HUES6 (cell line): ENCODE measurements at regions not wholly inside any gene's neighbourhood (a gene's known extent, or its start where the extent isn't known, plus 50 kb on each side); places are given as distances from the start of the nearest gene placed in this dataset.

Experiments
- H3K27ac ChIP-seq: 2 replicates; pipeline ENCODE4 v1.7.0; 2013; ENCODE audit warnings: low read depth, mild to moderate bottlenecking, low read length, inconsistent platforms
- H3K27me3 ChIP-seq: 2 replicates; pipeline ENCODE4 v1.6.1; 2013; ENCODE audit warnings: low read length; ENCODE audit not compliant: control insufficient read depth, insufficient read depth
- H3K36me3 ChIP-seq: 2 replicates; pipeline ENCODE4 v1.6.1; 2013; ENCODE audit warnings: low read length; ENCODE audit not compliant: control insufficient read depth, insufficient read depth
- H3K4me1 ChIP-seq: 2 replicates; pipeline ENCODE4 v1.6.1; 2013; ENCODE audit warnings: low read length; ENCODE audit not compliant: control insufficient read depth, insufficient read depth
- H3K4me3 ChIP-seq: 2 replicates; pipeline ENCODE4 v1.5.1; 2013; ENCODE audit warnings: low read depth, low read length
- H3K9ac ChIP-seq: one replicate; pipeline ENCODE4 v1.6.1; 2013; ENCODE audit warnings: mild to moderate bottlenecking, low read length
- H3K9me3 ChIP-seq: 2 replicates; pipeline ENCODE4 v1.6.1; 2013; ENCODE audit warnings: low read depth, low read length; ENCODE audit not compliant: control insufficient read depth, insufficient read depth

- Histone ChIP-seq H3K36me3 (no peaks in the 10 kb centered on the region), H3K27me3 (no peaks in the 10 kb centered on the region), H3K9me3 (no peaks in the 10 kb centered on the region), H3K4me3 (no peak overlapping the region), H3K9ac (no peak overlapping the region), H3K27ac (no peak overlapping the region), H3K4me1 (no peaks in the 10 kb centered on the region)
Measured at GRCh38 chr4:135744928-135745327, 1543.3 kb upstream of the PABPC4L start.

- Histone ChIP-seq H3K27me3 (no peaks in the 10 kb centered on the region), H3K36me3 (no peaks in the 10 kb centered on the region), H3K9me3 (no peaks in the 10 kb centered on the region), H3K9ac (no peak overlapping the region), H3K4me3 (no peak overlapping the region), H3K27ac (no peak overlapping the region), H3K4me1 (no peaks in the 10 kb centered on the region)
Measured at GRCh38 chr4:135741583-135741982, 1540.0 kb upstream of the PABPC4L start.

- no peaks in the 10 kb centered on the region for H3K36me3 ChIP-seq
- H3K4me1 ChIP-seq, result no peaks in the 10 kb centered on the region
- H3K9ac ChIP-seq, result no peak overlapping the region
- H3K9me3 ChIP-seq, result no peaks in the 10 kb centered on the region
- H3K27me3 ChIP-seq, result no peaks in the 10 kb centered on the region
- no peak overlapping the region for H3K4me3 ChIP-seq
- H3K27ac ChIP-seq, result no peak overlapping the region
Measured at GRCh38 chr4:135739354-135739753, 1537.8 kb upstream of the PABPC4L start.

- H3K27ac ChIP-seq, result no peak overlapping the region
- no peak overlapping the region for H3K9ac ChIP-seq
- H3K36me3 ChIP-seq, result no peaks in the 10 kb centered on the region
- H3K9me3 ChIP-seq, result no peaks in the 10 kb centered on the region
- no peak overlapping the region for H3K4me3 ChIP-seq
- no peaks in the 10 kb centered on the region for H3K4me1 ChIP-seq
- H3K27me3 ChIP-seq, result no peaks in the 10 kb centered on the region
Measured at GRCh38 chr4:135735512-135735911, 1533.9 kb upstream of the PABPC4L start.

GRCh38 chr4:135732448-135732847 lies 1530.9 kb upstream of the PABPC4L start:
- no peaks in the 10 kb centered on the region for H3K36me3 ChIP-seq
- no peaks in the 10 kb centered on the region for H3K4me1 ChIP-seq
- no peak overlapping the region for H3K9ac ChIP-seq
- H3K9me3 ChIP-seq, result no peaks in the 10 kb centered on the region
- no peak overlapping the region for H3K4me3 ChIP-seq
- H3K27ac ChIP-seq, result no peak overlapping the region
- H3K27me3 ChIP-seq, result no peaks in the 10 kb centered on the region

- Histone ChIP-seq H3K9ac (no peak overlapping the region), H3K27me3 (no peaks in the 10 kb centered on the region), H3K27ac (no peak overlapping the region), H3K4me1 (no peaks in the 10 kb centered on the region), H3K9me3 (no peaks in the 10 kb centered on the region), H3K36me3 (no peaks in the 10 kb centered on the region), H3K4me3 (no peak overlapping the region)
Measured at GRCh38 chr4:135731682-135732081, 1530.1 kb upstream of the PABPC4L start.

GRCh38 chr4:135724421-135724820 lies 1522.8 kb upstream of the PABPC4L start:
- Histone ChIP-seq H3K27ac (no peak overlapping the region), H3K4me1 (no peaks in the 10 kb centered on the region), H3K9ac (no peak overlapping the region), H3K9me3 (no peaks in the 10 kb centered on the region), H3K36me3 (no peaks in the 10 kb centered on the region), H3K4me3 (no peak overlapping the region), H3K27me3 (no peaks in the 10 kb centered on the region)

GRCh38 chr4:135718019-135718418 lies 1516.4 kb upstream of the PABPC4L start:
- Histone ChIP-seq H3K9me3 (no peaks in the 10 kb centered on the region), H3K36me3 (no peaks in the 10 kb centered on the region), H3K9ac (no peak overlapping the region), H3K27me3 (no peaks in the 10 kb centered on the region), H3K4me1 (no peaks in the 10 kb centered on the region), H3K4me3 (no peak overlapping the region), H3K27ac (no peak overlapping the region)

- Histone ChIP-seq H3K9ac (no peak overlapping the region), H3K27ac (no peak overlapping the region), H3K36me3 (no peaks in the 10 kb centered on the region), H3K4me3 (no peak overlapping the region), H3K4me1 (no peaks in the 10 kb centered on the region), H3K27me3 (no peaks in the 10 kb centered on the region), H3K9me3 (no peaks in the 10 kb centered on the region)
Measured at GRCh38 chr4:135705343-135705742, 1503.8 kb upstream of the PABPC4L start.

- no peak overlapping the region for H3K27ac ChIP-seq
- H3K27me3 ChIP-seq, result no peaks in the 10 kb centered on the region
- H3K4me1 ChIP-seq, result no peaks in the 10 kb centered on the region
- H3K36me3 ChIP-seq, result no peaks in the 10 kb centered on the region
- no peaks in the 10 kb centered on the region for H3K9me3 ChIP-seq
- no peak overlapping the region for H3K9ac ChIP-seq
- no peak overlapping the region for H3K4me3 ChIP-seq
Measured at GRCh38 chr4:135694066-135694465, 1492.5 kb upstream of the PABPC4L start.

- Histone ChIP-seq H3K4me3 (no peak overlapping the region), H3K4me1 (no peaks in the 10 kb centered on the region), H3K9ac (no peak overlapping the region), H3K9me3 (no peaks in the 10 kb centered on the region), H3K27me3 (no peaks in the 10 kb centered on the region), H3K36me3 (no peaks in the 10 kb centered on the region), H3K27ac (no peak overlapping the region)
Measured at GRCh38 chr4:135684001-135684400, 1482.4 kb upstream of the PABPC4L start.

GRCh38 chr4:135672202-135672601 lies 1470.6 kb upstream of the PABPC4L start:
- Histone ChIP-seq H3K27me3 (no peaks in the 10 kb centered on the region), H3K9ac (no peak overlapping the region), H3K4me1 (no peaks in the 10 kb centered on the region), H3K4me3 (no peak overlapping the region), H3K36me3 (no peaks in the 10 kb centered on the region), H3K27ac (no peak overlapping the region), H3K9me3 (no peaks in the 10 kb centered on the region)
